ENCODE measurements at regions not wholly inside any gene's neighbourhood (a gene's known extent, or its start where the extent isn't known, plus 50 kb on each side); places are given as distances from the start of the nearest gene placed in this dataset.

GRCh38 chr4:171472230-171472629 lies 341.0 kb upstream of the GALNTL6 start:
- H3K4me3 ChIP-seq (ENCODE audit: low read depth, low read length): no peak overlapping the region
- DNase-seq (ENCODE audit: low read depth): no peak
- no peak for TF ChIP-seq CTCF (conservative IDR thresholded peaks at IDR 0.05; ENCODE audit: low read depth, low read length)

- DNase-seq (ENCODE audit: low read depth): no peak
- no peak for TF ChIP-seq CTCF (conservative IDR thresholded peaks at IDR 0.05; ENCODE audit: low read depth, low read length)
- H3K4me3 ChIP-seq (ENCODE audit: low read depth, low read length): no peak overlapping the region
Observed at GRCh38 chr4:171464499-171464898, 348.7 kb upstream of the GALNTL6 start.

- DNase-seq (ENCODE audit: low read depth): no peak
- no peak for TF ChIP-seq CTCF (conservative IDR thresholded peaks at IDR 0.05; ENCODE audit: low read depth, low read length)
- no peak overlapping the region for H3K4me3 ChIP-seq (ENCODE audit: low read depth, low read length)
Observed at GRCh38 chr4:171461191-171461590, 352.0 kb upstream of the GALNTL6 start.

- no peak overlapping the region for H3K4me3 ChIP-seq (ENCODE audit: low read depth, low read length)
- DNase-seq (ENCODE audit: low read depth): no peak
- TF ChIP-seq CTCF (conservative IDR thresholded peaks at IDR 0.05; ENCODE audit: low read depth, low read length): no peak
Observed at GRCh38 chr4:171448919-171449481, 364.2 kb upstream of the GALNTL6 start.

GRCh38 chr4:171448358-171448757 lies 364.8 kb upstream of the GALNTL6 start:
- H3K4me3 ChIP-seq (ENCODE audit: low read depth, low read length): no peak overlapping the region
- no peak for TF ChIP-seq CTCF (conservative IDR thresholded peaks at IDR 0.05; ENCODE audit: low read depth, low read length)
- no peak for DNase-seq (ENCODE audit: low read depth)

- H3K4me3 ChIP-seq (ENCODE audit: low read depth, low read length): no peak overlapping the region
- TF ChIP-seq CTCF (conservative IDR thresholded peaks at IDR 0.05; ENCODE audit: low read depth, low read length): no peak
- no peak for DNase-seq (ENCODE audit: low read depth)
Observed at GRCh38 chr4:171441300-171441941, 371.8 kb upstream of the GALNTL6 start.

GRCh38 chr4:171433674-171434073 lies 379.5 kb upstream of the GALNTL6 start:
- no peak for DNase-seq (ENCODE audit: low read depth)
- H3K4me3 ChIP-seq (ENCODE audit: low read depth, low read length): no peak overlapping the region
- TF ChIP-seq CTCF (conservative IDR thresholded peaks at IDR 0.05; ENCODE audit: low read depth, low read length): no peak
